ENCODE measurements at regions not wholly inside any gene's neighbourhood (a gene's known extent, or its start where the extent isn't known, plus 50 kb on each side); places are given as distances from the start of the nearest gene placed in this dataset.

GRCh38 chr21:24259241-24259640 is 1348.0 kb downstream of the MRPL39 start:
- DNase-seq, result no peak

- no peak for DNase-seq
Measured at GRCh38 chr21:24255591-24255990, 1351.7 kb downstream of the MRPL39 start.

- no peak for DNase-seq
Measured at GRCh38 chr21:24225431-24225830, 1381.8 kb downstream of the MRPL39 start.

- DNase-seq, result no peak
Measured at GRCh38 chr21:24224422-24224821, 1382.9 kb downstream of the MRPL39 start.

- DNase-seq, result no peak
Measured at GRCh38 chr21:24223624-24224023, 1383.7 kb downstream of the MRPL39 start.

GRCh38 chr21:24222676-24223075 is 1384.6 kb downstream of the MRPL39 start:
- DNase-seq, result no peak

- no peak for DNase-seq
Measured at GRCh38 chr21:24220446-24220845, 1386.8 kb downstream of the MRPL39 start.

GRCh38 chr21:24217151-24217550 is 1390.1 kb downstream of the MRPL39 start:
- DNase-seq, result no peak

GRCh38 chr21:24210130-24210529 is 1397.2 kb downstream of the MRPL39 start:
- DNase-seq, result no peak

- no peak for DNase-seq
Measured at GRCh38 chr21:24208562-24209260, 1398.6 kb downstream of the MRPL39 start.

GRCh38 chr21:24205319-24205718 is 1402.0 kb downstream of the MRPL39 start:
- DNase-seq, result no peak

GRCh38 chr21:24204641-24205040 is 1402.6 kb downstream of the MRPL39 start:
- DNase-seq, result no peak

- DNase-seq, result no peak
Measured at GRCh38 chr21:24200052-24200451, 1407.2 kb downstream of the MRPL39 start.

- DNase-seq, result no peak
Measured at GRCh38 chr21:24197923-24198322, 1409.4 kb downstream of the MRPL39 start.

- no peak for DNase-seq
Measured at GRCh38 chr21:24197132-24197643, 1410.1 kb downstream of the MRPL39 start.

GRCh38 chr21:24188506-24188905 is 1418.8 kb downstream of the MRPL39 start:
- no peak for DNase-seq

- no peak for DNase-seq
Measured at GRCh38 chr21:24183077-24183476, 1424.2 kb downstream of the MRPL39 start.

- no peak for DNase-seq
Measured at GRCh38 chr21:24179110-24179509, 1428.2 kb downstream of the MRPL39 start.

- no peak for DNase-seq
Measured at GRCh38 chr21:24175106-24175505, 1432.2 kb downstream of the MRPL39 start.

- no peak for DNase-seq
Measured at GRCh38 chr21:24171736-24172135, 1435.5 kb downstream of the MRPL39 start.

- DNase-seq, result no peak
Measured at GRCh38 chr21:24163539-24163938, 1443.7 kb downstream of the MRPL39 start.

GRCh38 chr21:24160528-24160927 is 1446.8 kb downstream of the MRPL39 start:
- DNase-seq, result no peak

GRCh38 chr21:24153137-24153536 is 1454.1 kb downstream of the MRPL39 start:
- DNase-seq, result peak in 1 of 51 donors; percentile 2

GRCh38 chr21:24150753-24151152 is 1456.5 kb downstream of the MRPL39 start:
- no peak for DNase-seq

Measured in hypothalamus (tissue), 51 donors.